HCEC 1CT (cell line): ENCODE measurements at regions not wholly inside any gene's neighbourhood (a gene's known extent, or its start where the extent isn't known, plus 50 kb on each side); places are given as distances from the start of the nearest gene placed in this dataset.

Experiments used
- DNase-seq: peaks from one replicate; pipeline ENCODE4 v3.0.0-alpha.2; 2017

DNA sequence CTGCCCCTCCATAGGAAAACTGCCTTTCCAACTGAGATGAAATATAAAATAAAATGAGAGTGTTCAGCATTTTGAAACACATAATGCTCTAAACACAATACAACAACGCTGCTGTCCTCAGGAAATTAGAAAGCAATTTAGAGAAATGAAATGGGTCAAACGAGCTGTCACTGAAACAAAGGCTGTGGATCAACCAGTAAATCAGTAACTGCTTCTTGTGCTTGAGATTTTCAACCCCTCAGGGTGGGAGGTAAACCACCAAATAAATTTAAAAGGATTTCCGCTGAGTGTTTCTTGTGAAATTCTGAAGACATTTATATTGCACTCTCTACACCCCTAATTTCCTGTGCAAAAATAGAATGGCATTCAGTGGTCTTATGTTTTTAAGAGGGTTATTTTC, 657.1 kb upstream of the SEL1L start:
- no peak for DNase-seq

DNA sequence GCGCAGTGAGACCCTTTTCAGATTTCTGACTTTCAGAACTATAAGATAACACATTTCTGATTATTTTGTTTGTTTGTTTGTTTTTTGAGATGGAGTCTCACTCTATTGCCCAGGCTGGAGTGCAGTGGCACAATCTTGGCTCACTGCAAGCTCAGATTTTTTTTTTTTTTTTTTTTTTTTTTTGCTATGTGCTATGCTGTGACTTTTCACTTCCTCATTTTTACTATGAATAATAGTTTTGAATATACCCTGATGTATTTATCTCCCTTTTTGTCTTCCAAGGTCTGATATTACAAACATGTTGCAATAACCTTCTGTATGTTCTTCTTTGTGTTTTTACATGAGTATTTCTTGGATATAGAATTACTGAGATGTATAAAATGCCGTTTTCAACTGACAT, 658.7 kb upstream of the SEL1L start:
- no peak for DNase-seq

DNA sequence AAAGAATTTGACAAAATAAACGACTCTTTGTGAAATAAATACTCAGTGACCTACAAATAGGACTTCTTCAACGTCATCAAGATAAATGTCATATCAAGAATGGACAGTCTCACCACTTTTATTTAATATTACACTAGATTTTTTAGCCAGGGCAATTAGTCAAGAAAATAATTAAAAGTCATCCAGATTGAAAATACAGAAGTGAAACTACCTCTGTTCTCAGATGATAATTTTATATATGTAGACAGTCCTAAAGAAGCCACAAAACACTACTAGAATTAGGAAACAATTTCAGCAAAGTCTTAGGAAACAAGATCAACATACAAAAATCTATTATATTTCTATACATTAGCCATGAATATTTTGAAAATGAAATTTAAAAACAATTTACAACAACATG, 689.6 kb upstream of the SEL1L start:
- DNase-seq: no peak

DNA sequence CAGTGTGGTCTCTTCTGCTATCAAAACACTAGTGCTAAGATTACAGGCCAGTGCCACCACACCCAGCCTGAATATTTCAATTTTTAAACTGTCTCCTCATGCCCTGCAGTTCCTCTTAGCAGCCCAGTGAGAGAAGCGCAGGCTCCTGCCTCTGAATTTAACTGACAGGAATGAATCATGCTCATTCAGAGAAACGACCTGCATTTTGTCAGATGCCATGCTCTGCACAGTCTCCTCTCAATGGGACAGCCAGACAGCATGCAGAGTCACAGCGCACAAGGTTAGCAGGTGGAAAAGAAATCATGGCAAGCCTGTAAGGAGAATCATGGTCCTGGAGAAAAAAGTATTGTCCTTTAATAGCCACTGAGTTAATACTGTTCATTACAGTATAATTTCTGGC, 691.0 kb upstream of the SEL1L start:
- no peak for DNase-seq

DNA sequence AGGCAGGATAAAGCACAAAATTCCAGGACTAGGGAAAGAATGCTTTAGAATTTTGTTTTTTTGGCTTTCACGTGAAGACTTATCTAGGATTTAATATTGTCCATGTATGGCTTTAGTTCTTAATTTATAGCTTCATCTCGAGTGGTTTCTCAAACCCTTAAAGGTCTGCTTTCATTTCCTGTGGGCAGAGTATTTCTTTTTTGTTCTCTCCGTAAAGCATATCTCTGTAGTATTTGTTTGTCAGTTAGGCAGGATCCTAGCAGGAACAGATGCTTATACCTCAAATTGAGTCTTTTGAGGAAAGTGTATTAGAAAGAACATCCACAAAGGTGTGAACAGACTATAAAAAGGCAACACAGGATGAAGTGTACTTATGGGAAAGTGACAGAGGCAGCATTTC, 697.1 kb upstream of the SEL1L start:
- no peak for DNase-seq

DNA sequence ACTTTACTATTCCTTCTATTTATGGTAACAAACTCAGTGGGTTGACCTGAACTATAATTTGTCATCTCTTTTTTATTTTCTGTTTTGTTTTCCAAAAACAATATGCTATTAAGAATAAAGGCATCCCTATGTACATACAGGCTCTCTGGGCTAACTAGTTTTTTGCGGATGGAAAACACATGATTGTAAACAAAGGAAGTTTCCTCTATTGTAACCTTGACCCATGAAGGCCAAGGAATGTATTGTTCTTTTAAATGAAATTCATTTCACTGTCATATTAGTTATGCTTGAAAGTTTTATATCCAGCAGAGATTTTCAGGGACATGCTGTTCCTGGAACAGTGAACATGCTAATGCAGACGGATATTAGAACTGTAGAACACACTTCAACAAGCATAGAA, 705.0 kb upstream of the SEL1L start:
- DNase-seq: no peak

DNA sequence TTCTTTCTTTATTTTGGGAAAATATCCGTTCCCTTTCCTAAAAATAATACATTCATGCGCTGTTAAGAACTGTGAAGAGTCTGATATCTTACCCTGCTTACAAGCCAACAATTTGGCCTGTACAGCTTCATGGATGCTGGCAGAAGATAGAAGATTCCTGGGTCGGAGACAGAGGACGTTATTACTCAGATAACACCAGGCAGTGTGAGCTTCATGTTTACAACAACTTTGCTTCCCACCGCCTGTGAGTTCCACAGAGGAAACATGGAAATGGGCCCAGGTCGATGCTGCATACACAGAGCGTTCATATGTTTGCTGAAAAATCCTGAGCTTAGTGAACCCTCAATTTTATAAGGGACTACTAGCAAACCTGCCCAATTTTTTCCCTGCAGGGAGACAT, 705.6 kb upstream of the SEL1L start:
- no peak for DNase-seq

DNA sequence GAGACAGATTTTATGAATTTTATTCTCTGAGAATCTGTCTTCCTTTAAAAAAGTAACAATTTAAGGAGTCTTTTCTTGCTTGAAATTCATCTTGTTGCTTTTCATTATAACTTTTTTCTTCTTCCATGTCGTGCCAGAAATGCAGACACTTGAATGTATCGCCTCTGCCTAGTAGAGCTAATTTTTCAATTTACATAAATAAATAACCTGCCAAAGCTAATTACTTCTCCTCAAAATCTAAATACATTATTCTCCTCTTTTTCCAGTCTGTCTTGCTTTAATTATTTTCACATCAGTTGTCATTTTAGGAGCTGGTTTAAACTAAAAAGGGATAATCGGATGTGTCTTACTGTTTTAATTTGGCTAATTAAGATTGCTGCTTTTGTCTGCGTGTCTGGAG, 711.1 kb upstream of the SEL1L start:
- no peak for DNase-seq

DNA sequence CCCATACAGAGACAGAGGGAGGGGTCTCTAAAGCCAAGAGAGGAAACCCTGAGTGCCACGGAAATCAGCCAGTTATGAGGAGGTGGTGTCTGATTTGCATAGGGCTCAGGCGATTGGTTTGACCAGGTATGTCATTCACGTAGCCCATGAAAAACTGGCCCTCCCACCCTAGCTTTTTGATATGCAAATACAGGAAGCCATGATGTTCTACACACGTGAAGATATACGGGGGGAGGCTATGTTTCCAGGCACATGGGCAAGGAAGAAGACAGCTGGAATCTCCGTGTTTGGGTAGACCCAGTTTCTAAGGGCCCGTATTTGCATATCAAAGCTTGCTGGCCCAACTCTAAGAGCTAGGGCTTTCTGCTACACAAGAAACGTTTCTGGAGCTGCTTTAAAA, 717.8 kb upstream of the SEL1L start:
- no peak for DNase-seq

DNA sequence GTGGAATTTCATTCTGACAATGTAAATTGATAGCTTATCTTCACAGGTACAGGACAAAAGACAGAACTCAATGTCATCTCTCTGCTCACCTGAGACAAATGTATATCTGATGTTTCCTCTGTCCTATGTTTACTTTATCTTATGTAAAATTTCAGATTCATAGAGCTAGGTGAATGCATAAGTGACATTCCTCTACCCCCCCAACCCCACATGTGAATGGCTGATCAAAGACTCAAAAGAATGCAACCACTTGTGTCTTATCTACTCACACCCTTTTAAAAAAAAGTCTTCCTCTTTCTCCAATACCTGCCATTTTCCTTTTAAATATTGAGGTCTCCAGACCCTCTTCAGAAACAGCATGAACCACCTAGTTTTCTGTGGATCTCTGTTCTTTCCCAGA, 736.6 kb upstream of the SEL1L start:
- DNase-seq: no peak

DNA sequence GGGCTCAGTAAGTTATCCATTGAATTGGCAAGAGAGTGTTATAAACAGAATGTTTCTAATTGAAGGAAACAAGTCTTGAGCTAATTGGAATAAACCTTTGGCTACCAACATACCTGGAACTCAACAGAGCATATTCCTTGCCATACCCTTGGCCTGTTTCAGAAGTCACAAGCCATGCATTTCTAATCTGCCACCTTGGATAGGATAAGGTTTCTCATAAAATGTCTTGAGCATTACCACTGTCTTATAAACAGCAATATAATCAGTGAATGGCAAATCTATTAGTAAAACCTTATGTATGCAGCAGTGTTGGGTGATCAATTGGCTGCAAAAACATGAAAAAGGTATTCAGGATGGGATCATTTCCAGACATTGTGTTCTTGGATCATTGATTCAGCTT, 765.2 kb upstream of the SEL1L start:
- DNase-seq: no peak

DNA sequence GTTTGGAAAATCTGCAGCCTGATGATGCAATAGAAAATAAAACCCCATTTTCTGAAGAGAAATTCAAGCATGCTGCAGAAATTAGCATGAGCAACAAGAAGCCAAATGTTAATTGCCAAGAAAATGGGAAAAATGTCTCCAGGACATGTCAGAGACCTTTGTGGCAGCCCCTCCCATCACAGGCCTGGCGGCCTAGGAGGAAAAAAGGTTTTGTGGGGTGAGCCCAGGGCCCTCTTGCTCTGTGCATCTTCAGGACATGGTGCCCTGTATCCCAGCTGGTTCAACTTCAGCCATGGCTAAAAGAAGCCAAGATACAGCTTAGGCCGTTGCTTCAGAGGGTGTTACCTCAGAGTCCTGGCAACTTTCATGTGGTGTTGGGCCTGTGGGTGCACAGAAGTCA, 775.5 kb upstream of the SEL1L start:
- no peak for DNase-seq

DNA sequence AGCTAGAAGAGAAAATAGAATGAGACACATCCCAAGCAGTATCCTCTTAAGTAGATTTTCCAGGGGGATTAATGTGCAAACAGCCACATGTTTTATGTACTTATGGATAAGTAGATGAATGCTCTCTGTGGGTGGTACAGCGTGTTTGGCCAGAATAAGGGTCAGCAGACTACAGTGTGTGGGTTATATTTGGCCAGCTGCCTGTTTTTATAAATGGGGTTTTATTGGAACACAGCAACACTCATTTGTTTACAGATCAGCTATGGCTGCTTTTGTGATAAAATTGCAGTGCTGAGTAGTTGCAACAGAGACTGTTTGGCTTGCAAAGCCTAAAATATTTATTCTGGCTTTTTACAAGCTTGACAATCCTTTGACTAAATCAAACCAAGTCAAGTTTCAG, 780.2 kb upstream of the SEL1L start:
- DNase-seq: no peak

DNA sequence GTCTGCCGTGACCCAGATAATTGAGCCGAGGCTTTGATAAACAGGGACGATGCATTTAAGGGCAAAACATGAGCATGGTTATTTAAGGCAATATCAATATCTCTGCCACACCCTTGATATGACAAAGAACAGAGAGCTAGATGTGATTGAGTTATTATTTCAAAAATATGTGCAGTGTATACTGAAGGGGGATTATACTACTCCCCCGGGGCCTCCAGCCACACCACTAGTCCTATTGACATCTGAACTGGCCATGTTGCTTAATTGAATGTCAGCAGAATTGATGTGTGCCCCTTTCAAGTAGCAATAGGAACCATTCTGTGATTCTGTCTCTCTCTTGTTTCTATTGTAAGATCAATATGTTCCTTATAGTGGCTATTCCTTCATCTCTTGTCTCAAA, 794.8 kb upstream of the SEL1L start:
- DNase-seq: no peak

DNA sequence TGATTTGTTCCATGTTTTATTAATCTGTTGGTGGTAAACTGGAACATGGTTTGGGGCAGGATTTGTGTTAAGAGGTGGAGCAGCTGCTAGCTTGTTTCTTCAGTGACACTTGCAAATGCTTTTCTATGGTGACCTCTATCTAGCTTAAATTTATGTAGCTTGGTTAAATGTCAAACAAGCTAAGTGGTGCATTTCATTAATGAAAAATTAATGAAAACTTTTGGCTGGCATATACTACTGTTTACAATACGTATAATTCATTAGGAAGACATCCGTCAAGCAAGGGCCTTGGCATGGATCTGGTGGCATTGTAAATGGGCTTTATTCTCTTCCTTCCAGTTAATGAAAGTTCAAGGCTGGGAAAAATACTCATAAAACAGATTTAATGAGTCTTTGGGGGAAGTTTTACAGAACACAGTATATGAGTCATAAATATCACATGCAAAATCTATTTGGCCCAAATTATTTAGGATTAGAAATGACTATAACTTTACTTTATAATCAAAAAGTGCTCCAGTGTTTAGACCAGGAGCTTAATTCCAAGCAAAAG, 807.7 kb upstream of the SEL1L start:
- DNase-seq: no peak

DNA sequence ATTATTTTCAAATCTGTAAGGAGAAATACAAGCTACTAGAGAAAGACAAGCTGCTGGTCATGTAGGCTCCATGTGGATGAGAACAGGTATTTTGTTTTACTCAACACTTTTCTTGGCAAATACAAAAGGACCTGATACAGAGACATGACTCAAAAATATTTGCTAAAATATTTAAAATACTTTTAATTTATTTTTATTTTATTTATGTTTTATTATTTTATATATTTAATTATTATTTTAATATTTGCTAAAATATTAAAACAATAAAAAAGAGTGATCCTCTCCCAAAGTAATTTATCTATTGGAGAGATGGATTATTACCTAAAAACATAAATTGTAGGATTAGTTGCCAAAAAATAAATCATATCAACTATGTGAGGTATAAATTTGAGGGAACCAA, 808.9 kb upstream of the SEL1L start:
- DNase-seq: no peak

DNA sequence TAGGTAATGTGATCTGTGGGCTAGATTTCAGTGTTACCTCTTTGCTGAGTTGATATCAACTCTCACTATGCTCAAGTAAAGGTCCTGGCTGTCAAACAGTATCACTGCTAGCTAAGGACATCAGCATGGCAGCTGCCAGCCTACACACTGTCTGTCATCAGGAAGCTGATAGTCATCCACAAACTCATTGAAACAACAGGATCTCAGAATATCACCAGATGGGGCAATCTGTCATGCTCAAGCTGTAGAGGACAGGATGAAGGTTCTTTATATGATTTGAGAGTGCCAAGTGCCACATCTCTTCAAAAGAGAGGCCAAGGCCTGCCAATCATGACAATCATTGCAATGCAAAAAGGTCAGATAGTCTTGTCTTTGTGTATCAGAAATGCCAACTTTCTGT, 811.5 kb upstream of the SEL1L start:
- DNase-seq: no peak

DNA sequence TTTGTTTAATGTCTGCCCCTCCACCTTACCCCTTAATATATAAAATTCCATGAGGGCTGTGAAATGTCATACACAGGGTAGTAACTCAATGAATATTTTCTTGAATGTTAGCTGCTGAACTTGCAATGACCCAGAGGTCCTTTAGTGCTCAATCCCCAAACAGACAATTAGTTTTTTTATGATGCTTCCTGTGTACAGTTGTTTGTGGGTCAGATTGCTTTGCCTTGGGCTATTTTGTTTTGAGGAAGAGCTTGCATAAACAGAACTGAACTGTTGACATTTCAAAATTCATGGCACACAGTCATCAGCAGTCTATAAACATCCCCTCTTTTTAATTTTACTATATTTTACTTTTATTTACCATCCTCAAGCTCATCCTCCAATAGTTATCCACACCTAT, 820.5 kb upstream of the SEL1L start:
- no peak for DNase-seq

DNA sequence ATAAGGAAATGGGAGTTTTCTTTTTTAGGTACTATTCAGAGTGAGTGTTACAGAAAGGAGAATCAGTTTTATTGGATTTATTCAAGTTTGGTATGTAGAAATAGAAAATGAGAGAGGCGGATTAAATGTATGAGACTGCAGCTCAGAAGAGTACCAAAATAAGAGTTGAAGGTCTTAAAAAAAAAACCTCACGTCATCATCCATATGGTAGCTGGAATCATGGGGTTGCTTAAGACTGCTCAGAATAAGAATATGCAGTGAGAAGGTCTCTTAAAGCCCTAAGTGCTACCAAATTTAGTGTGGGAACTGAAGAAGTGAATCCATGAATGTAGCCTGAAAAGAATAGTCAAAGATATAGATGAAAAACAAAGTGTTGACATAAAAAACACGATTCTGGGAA, 825.5 kb upstream of the SEL1L start:
- no peak for DNase-seq

DNA sequence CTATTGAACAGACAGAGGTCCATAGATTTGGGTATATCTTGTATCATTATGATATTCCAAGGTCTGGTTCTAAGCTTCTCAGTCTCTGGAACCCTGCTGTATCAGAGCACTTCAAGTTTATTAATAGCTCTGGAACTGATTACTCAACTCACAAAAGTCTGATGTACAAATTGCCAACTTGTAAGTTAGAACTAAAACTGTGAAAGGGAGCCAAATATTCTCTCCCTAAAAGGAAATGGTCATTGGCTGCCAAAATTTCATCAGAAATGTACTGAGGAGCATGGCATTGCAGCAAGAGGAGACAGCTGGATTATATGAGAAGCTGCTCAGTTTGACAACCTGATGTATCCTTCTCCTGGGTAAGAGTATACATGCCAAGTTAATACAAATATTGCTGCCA, 828.8 kb upstream of the SEL1L start:
- no peak for DNase-seq

DNA sequence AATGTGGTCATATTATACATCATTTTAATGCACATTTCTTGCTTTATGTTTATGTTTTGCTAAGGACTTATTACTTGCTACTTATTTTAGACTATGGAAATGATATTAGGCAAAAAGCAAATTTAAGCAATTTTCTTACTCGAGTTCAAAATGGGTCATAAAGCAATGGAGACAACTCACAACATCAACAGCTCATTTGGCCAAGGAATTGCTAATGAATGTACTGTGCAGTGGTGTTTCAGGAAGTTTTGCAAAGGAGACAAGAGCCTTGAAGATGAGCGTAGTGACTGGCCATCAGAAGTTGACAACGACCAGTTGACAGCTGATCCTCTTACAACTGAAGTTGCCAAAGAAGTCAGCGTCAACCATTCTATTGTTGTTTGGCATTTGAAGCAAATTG, 831.8 kb upstream of the SEL1L start:
- no peak for DNase-seq

DNA sequence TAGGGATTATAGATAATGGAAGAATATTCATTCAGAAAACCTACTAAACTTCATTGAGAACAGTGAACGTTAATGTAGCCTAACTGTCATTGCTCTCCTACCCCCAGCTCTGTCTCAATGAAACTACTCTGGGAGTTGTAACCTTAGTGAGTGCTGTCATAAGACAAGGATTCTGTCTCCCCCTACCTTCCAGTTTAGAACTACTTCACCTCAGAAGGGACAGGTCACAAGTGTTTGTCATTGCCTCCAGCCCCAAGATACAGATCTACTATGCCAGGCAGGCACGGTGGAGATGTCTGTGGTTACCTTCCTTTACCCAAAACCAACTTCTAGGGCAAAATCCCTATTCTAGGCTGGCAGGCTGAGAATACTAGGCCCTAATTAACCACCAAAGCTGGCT, 833.1 kb upstream of the SEL1L start:
- DNase-seq: no peak

DNA sequence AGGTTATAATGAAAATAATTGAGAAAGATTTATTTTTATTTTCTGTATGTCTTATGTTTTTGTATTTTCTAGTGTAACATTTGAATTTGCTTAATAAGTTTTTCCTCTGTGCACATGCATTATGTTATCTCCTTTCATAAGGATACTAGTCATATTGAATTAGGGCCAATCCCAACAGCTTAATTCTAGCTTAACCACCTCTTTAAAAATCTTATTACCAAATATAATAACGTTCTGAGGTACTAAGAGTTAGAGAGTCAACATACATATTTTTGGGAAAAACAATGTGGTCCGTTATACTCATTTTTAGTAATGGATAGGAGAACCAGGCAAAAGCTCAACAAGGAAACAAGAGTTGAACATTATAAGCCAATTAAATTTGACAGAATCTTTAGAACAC, 845.6 kb upstream of the SEL1L start:
- DNase-seq: no peak

DNA sequence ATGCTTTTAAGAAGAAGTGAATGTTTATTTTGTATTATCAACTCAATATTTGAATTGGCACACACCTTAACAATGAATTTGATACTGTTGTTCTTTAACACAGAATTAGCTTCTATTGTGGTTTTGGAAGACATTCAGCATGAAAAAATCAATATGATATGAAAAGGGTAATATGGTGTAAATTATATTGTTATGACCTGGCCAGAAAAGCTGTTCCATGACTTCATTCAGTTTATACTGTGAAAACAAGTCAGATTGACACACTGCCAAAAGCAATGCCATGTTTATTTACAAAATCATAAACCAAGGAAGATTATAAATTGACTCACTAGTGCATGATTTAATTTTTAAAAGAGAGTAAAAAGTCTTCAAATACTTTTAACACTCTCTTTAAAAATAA, 851.4 kb upstream of the SEL1L start:
- no peak for DNase-seq

DNA sequence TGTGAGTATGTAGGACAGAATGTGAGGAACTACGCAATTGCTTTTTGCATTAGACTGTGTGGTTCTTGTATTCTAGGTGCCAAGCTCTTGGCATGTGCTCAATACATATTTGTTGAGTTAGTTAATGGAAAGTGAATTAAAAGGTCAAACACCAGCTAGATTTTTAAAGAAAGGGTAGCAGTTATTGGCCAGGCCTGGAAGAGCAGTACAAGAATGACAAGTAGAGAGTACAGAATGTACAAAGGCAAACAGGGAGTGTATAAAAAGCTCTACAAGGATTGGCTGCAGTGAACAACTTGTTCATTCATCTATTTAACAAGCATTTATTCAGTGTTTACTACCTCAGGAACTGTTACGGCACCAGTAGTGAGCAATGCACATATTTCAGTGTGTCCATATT, 854.0 kb upstream of the SEL1L start:
- no peak for DNase-seq

DNA sequence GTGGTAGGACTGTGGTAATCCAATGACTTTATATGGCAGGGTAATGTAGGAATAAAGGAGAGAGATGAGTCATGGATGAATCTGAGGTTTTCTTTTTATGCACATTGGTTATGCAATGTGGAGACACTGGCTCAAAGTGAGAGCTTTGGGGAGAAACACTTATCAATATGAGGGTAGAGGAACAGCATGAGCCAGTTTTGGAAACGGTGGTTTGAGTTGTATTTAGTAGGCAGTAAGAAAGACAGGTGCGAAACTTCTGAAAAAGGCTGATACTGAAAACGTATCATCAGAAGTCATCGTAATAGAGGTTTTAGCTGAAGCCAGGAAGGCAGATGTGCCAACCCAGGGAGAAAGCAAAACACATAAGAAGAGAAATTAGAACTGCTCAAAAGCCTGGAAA, 854.8 kb upstream of the SEL1L start:
- DNase-seq: no peak
